ENCODE measurements at regions not wholly inside any gene's neighbourhood (a gene's known extent, or its start where the extent isn't known, plus 50 kb on each side); places are given as distances from the start of the nearest gene placed in this dataset.
A peak's percentile ranks its signal among the peaks of the same experiment; 100 is the strongest.

GRCh38 chr12:83660727-83661358 is 974.1 kb downstream of the TMTC2 start:
- no peak for TF ChIP-seq ZFP30 (CRISPR knock-in tag; IDR thresholded peaks at IDR 0.05)
- 0 out of 2 replicates have a peak, but pooled peaks have one; percentile 41 for TF ChIP-seq CREB5 (CRISPR knock-in tag; IDR thresholded peaks at IDR 0.05; ENCODE audit: low read depth)
- TF ChIP-seq ZNF8 (CRISPR knock-in tag; IDR thresholded peaks at IDR 0.05) = no peak
- TF ChIP-seq ISL1 (CRISPR knock-in tag; IDR thresholded peaks at IDR 0.05) = peak; percentile 93
- peak; percentile 47; the same call in 1 of the 2 replicates for TF ChIP-seq TCF4 (CRISPR knock-in tag; IDR thresholded peaks at IDR 0.05; ENCODE audit: borderline replicate concordance)
- no peak for ATAC-seq

- ATAC-seq = no peak
- TF ChIP-seq CREB5 (CRISPR knock-in tag; IDR thresholded peaks at IDR 0.05; ENCODE audit: low read depth) (no peak), SNAI2 (CRISPR knock-in tag; IDR thresholded peaks at IDR 0.05) (no peak), POU6F1 (CRISPR knock-in tag; IDR thresholded peaks at IDR 0.05; ENCODE audit: borderline replicate concordance, low read depth) (no peak)
These were observed 972.6 kb downstream of the TMTC2 start for GRCh38 chr12:83659321-83659720.

GRCh38 chr12:83656004-83656403 is 969.3 kb downstream of the TMTC2 start:
- TF ChIP-seq ZFP30 (CRISPR knock-in tag; IDR thresholded peaks at IDR 0.05) (no peak), RARB (CRISPR knock-in tag; IDR thresholded peaks at IDR 0.05) (no peak), ZNF565 (CRISPR knock-in tag; conservative IDR thresholded peaks at IDR 0.05; ENCODE audit: low read depth) (no peak), TCF4 (CRISPR knock-in tag; IDR thresholded peaks at IDR 0.05; ENCODE audit: borderline replicate concordance) (no peak), ZNF8 (CRISPR knock-in tag; IDR thresholded peaks at IDR 0.05) (no peak), SNAI2 (CRISPR knock-in tag; IDR thresholded peaks at IDR 0.05) (no peak), TSHZ2 (CRISPR knock-in tag; IDR thresholded peaks at IDR 0.05) (no peak), CSRNP3 (CRISPR knock-in tag; IDR thresholded peaks at IDR 0.05) (no peak), CSDC2 (CRISPR knock-in tag; IDR thresholded peaks at IDR 0.05) (no peak), OSR1 (CRISPR knock-in tag; IDR thresholded peaks at IDR 0.05) (no peak), TOX (CRISPR knock-in tag; IDR thresholded peaks at IDR 0.05; ENCODE audit: borderline replicate concordance) (no peak)
- ATAC-seq = no peak

- ATAC-seq = no peak
- TF ChIP-seq OSR1 (CRISPR knock-in tag; IDR thresholded peaks at IDR 0.05) (no peak), PATZ1 (CRISPR knock-in tag; IDR thresholded peaks at IDR 0.05; ENCODE audit: borderline replicate concordance) (no peak), SNAI2 (CRISPR knock-in tag; IDR thresholded peaks at IDR 0.05) (no peak), ZC3H10 (CRISPR knock-in tag; IDR thresholded peaks at IDR 0.05) (no peak), ZNF8 (CRISPR knock-in tag; IDR thresholded peaks at IDR 0.05) (no peak), GLIS3 (CRISPR knock-in tag; IDR thresholded peaks at IDR 0.05) (no peak), ESRRG (CRISPR knock-in tag; IDR thresholded peaks at IDR 0.05) (no peak), CREB5 (CRISPR knock-in tag; IDR thresholded peaks at IDR 0.05; ENCODE audit: low read depth) (no peak), CSRNP3 (CRISPR knock-in tag; IDR thresholded peaks at IDR 0.05) (no peak), ZFP3 (CRISPR knock-in tag; IDR thresholded peaks at IDR 0.05) (no peak), CSDC2 (CRISPR knock-in tag; IDR thresholded peaks at IDR 0.05) (no peak), RARB (CRISPR knock-in tag; IDR thresholded peaks at IDR 0.05) (no peak), ISL1 (CRISPR knock-in tag; IDR thresholded peaks at IDR 0.05) (no peak)
These were observed 955.5 kb downstream of the TMTC2 start for GRCh38 chr12:83642205-83642604.

Measured in SK-N-SH treated with all-trans-retinoic acid at 6 μM for 48 hours (cell line).